ELF-1 (cell line): ENCODE measurements at regions not wholly inside any gene's neighbourhood (a gene's known extent, or its start where the extent isn't known, plus 50 kb on each side); places are given as distances from the start of the nearest gene placed in this dataset.
A peak's percentile ranks its signal among the peaks of the same experiment; 100 is the strongest.
"Not testable (repeated sequence)": the region's sequence is repeated elsewhere in the genome, so short reads cannot be mapped to it uniquely, and the experiment has no call there.

Experiments used
- DNase-seq: peaks from one replicate; pipeline ENCODE4 v3.0.0-alpha.2; 2016; ENCODE audit warnings: low read depth, low spot score

DNA sequence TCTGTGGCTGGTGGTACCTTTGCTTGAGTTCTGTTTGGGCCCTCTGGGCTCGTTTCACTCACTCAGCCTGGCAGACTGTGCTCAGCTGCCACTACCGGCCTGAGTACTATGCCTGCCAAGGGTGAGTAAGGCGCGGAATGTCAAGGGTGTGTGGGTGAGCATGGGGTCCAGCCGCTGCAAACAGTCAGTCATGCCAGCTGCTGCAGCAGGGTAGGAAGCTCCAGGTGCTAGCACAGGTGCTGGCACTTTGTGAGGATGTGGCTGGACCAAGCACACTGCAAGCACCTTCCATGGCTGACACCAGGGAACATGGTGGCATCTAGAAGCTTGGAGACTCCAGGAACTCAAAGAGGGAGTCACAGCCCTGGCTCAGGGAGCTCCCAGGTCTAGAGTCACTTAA lies 368.6 kb upstream of the ACO1 start:
- no peak for DNase-seq

DNA sequence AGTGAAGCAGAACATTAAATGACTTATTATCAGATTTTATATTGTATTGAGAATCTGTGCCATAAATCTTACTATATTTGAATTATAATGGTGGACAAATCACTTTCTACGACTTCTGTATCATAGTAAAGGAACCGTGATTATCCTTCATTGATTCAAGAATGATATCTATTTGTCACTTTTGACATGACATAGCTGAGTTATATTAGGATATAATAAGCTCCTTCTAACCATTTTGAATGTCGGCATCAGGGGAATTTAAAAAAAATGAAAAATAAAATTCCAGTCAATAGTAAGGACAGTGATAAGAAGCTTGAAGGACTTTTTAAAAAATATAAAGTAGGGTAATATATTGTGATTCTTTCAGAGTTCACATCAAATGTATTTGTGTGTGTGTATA lies 338.9 kb upstream of the ACO1 start:
- DNase-seq, result no peak

DNA sequence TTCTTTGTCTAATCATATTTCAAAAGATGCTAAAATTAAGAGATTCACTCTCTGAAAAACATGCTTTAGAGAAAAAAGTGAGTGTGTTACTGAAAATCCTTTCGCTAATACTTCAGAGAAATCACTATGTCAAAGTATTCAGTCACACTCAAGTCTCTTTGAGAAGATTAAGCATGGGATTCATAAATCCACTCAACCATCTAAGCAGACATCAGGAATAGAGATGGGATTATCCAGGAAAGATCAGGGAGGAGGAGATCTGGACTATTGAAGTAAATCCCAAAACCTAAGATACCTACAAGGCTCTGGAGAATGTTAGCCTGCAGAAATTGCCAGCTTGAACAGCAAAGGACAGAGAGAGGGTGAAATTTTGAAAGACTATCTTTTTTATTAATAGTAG lies 317.2 kb upstream of the ACO1 start:
- DNase-seq, result no peak

DNA sequence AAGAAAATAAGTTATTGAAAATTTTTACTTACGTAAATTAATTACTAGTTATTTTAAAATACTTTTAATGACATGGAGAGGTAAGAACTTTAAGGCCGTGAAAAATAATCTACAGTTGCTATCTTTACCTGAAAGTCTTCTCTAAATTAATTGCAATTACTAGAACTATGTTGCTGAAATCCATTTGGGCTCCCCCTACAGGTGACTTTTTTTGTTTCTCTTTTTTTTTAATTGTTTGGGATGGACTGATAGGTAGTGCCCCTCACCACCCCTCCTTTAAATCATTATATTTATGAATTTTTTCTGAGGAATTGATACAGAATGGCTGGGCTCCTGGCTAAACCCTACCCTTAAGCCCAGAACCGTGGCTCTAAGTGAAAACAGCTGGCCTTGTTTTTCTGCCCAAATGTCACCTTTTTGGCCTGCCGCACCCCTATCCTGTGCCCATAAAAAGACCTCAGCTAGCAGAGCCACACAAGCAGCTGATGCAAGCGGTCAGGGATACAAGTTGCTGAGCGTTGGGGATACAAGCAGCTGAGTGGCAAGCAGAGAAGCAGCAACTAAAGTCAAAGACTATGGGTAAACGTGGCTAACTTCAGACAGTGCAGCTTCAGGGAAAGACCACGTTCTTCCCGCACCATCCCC lies 315.2 kb upstream of the ACO1 start:
- DNase-seq, result no peak

DNA sequence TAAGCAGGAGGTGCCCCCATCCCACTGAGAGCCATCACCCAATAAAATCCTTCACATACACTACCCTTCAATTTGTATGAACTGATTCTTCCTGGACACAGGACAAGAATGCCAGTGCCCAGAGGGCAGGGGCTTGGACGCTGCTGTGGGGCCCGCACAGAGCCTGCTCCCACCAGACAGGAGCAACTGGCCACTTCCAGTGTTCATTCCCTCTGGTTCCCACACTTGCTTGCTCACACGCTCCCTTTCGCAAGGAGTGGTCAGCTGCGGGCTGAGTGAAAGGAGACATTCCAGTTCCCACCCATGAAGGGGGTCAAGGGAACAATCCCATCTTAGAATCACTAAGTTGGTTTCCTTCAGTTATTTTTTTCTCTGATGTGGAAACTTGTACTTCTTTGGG lies 314.5 kb upstream of the ACO1 start:
- DNase-seq, result no peak

DNA sequence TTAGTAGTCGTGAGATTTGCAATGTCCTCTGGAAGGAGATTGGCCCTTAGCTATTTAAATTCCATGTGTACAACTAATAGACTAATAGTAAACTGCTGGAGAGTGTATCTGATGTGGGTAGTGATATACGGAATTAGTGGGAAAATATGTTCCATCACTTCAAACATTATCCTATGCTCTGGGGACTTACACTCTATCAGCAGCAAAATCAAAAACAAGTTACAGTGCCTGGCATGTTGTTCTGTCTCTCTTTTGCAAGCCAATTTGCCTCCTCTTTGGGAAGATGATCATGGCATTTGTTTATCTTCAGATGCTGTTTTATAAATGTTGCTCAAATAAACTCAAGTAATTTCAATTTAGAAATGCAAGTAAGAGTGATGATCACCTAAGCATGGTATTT lies 311.9 kb upstream of the ACO1 start:
- DNase-seq, result no peak

DNA sequence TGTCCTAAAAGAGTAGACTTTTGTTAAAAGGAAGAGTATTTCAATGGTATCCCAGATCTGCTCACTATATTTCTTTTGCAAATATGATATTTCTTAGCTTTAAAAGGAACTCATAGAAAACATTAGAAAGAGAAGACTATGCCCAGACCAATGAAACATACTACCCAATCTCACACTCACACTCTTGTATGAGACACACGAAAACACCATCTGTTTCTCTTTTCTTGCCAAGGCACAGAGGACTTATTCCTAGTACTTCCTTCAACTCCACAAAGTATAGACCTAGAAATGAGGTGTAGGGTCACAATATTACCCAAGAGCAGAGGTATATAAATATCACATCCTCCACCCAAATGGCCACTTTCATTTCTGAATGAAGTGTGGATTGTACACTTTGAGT lies 292.4 kb upstream of the ACO1 start:
- DNase-seq, result no peak

DNA sequence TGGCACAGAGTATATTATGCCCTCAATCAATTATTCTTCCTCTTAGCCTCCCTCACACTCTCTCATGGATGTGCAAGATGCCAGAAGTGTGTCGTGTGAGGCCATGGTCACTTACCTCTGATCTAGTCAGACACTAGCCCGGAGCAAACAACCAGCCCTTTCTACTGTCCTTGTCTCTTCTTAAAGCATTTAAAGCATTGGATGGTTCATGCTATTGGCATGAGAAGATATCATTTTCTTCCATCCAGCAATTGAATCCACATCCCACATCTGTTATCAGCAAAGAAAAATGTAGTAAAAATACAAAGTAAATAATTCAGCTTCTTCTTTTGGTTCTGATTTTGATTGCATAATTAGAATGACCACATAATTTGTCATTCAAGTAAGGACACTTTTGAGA lies 267.2 kb upstream of the ACO1 start:
- no peak for DNase-seq

DNA sequence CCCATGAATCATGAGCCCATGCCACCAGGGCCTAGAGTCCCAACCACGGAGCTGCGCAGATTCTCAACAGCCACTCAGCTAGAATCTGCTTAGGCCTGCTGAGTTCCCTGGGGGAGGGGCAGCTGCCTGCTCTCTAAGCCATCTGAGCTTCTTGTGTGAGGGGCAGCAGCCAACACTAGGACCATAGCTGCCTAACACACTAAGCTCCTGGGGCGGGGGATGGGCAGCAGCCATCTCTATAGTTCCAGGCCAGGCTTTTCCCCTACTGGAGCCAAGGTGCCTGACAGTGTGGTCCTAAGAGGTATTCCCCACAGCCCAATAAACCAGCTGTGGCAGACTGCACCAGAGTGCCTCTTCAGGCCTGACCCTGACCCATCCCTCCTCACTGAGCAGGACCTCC lies 255.9 kb upstream of the ACO1 start:
- peak; percentile 26 for DNase-seq

DNA sequence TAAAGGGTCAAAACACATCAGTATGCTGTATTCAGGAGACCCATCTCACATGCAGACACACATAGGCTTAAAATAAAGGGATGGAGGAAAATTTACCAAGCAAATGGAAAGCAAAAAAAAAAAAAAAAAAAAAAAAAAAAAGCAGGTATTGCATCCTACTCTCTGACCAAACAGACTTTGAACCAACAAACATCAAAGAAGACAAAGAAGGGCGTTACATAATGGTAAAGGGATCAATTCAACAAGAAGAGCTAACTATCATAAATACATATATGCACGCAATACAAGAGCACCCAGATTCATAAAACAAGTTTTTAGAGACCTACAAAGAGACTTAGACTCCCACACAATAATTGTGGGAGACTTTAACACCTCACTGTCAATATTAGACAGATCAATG lies 253.7 kb upstream of the ACO1 start:
- DNase-seq, result not testable (repeated sequence)

DNA sequence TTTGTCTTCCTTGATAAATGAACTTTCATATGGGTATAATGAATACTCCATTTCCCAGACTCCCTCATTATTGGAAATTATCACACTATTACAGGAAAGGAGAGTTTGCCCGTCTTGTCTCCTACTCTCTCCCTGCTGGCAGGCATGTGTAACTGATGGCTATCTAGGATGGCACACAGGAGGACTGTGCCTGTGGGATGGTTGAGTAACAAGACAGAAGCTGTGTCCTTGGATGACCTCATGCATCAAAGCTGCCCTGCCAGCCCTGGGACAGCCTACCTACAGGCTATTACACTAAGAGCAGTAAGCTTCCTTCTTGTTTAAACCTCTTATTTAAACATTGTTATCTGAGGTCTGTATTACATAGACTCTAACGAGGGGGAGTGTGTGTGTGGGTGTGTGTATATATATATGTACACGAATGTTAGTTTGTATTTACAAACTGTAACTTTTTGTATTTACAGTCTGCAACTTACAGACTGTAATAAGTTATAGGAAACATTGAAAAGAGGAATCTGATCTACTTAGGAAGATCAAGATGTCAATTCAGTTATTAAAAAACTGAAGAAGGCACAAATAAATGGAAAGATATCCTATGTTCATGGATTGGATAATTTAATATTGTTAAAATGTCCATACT lies 247.6 kb upstream of the ACO1 start:
- peak; percentile 10 for DNase-seq

DNA sequence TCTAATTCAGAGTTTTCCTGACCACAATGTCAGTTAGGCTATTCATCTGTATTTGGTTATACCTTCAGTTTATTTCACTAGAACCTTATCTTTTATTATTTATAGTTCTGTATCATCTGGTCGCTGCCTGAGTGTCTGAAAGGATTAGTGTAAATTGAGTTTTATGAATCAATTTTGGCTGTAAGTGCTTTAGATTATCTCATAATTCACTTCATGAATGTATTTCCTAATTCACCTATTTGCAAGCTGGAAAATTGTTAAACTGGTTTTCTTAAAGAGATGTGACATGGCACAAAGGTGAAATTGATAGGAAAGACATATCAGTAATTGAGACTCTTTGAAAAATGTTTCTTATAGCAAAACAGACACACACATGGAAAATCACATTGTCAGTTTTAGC lies 242.4 kb upstream of the ACO1 start:
- no peak for DNase-seq

DNA sequence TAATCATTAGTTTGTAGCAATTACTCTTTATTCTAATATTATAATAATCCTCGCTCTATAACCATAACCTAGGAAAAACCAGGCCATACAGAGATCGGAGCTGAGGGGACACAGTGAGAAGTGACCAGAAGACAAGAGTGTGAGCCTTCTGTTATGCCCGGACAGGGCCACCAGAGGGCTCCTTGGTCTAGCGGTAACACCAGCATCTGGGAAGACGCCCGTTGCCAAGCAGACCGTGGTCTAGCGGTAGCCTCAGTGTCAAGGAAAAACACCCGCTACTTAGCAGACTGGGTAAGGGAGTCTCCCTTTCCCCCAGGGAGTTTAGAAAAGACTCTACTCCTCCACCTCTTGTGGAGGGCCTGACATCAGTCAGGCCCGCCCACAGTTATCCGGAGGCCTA lies 235.9 kb upstream of the ACO1 start:
- not testable (repeated sequence) for DNase-seq

DNA sequence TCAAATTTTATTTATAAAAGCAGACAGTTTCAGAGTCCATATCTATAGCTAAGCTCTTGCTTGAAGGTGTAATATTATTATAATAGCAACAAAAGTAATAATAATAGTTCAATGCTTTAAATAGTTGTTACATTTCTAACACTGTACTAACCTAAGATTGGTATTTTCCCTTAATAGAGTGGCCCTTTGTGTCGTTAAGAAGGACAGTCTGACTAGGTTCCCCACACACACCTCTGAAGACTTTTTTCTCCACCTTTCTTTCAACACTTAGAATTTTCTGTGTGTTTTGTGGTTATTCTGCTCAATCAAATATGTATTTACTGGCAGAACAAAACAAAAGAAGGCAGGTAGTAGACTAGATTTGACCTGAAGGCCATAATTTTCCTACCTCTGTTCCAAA lies 223.2 kb upstream of the ACO1 start:
- no peak for DNase-seq

DNA sequence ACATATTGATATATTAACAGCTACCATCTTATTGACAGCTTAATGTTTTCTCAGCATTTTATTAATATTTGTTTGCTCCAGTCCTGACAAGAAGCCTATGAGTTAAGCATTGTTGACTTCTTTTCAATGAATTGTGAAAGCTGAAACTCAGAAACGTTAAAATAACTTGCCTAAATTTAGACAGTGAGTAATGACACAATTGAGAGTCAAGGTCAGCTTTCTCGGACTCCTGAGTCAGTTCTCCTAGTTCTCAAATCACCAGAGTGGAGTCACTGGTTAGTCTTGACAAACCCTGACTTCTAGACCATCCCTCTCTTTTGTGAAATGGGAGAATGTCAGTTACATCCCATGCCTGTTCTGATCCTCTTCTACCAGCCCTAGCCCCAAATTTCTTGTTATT lies 222.7 kb upstream of the ACO1 start:
- no peak for DNase-seq

DNA sequence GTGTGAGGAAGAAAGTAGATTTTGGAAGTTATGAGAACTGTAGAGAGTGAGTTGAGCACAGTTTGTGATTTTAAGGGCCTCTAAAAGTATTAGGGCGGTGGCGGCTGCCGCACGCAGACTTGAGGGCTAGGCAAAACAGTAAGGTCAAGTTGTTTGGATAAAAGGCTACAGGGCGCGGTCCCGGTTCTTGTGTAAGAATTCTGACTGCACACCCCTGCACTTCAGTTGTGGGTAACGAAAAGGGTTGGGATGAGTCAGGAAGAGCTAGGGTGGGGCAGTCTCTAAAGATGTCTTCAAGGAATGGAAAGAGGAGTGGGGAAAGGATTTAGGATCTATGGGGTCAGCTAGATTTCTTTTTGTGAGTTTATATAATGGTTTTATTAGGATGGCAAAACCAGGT lies 218.1 kb upstream of the ACO1 start:
- not testable (repeated sequence) for DNase-seq

DNA sequence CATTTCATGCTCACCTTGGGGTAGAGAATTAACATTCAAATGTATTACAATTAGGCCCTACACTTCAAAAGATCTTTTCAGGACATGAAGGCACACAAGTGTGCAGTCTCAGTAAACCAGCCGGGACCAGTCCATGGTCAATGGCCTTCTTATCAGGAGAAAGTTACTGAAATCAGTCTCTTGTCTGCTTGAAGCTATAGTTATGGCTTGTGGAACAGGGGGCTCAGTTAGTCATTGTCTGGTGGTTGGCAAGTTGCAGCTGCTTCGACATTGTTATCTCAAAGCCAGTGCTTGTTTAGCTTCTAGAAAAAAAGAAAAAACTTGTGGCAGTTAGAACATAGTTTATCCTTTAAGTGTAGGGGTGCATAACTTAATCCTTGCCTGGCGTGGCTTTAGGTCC lies 213.1 kb upstream of the ACO1 start:
- DNase-seq, result no peak

DNA sequence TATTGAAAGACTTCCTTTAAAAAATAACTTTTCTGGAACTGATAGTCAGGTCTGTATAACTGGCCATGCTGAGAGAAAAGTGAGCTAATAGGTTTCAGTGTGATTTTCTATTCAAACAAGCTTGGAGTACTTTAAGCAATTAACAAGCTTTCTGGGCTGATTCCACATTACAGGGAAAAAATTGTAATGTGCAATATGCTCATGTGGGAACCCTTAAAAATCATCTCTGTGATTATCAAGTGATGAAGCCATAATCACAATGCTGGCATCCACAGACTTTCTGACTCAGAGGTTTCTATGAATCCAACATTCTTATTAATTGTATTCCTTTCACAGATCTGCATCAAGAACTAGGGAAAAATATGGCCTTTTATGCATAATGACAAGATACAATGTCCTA lies 212.2 kb upstream of the ACO1 start:
- DNase-seq, result no peak

DNA sequence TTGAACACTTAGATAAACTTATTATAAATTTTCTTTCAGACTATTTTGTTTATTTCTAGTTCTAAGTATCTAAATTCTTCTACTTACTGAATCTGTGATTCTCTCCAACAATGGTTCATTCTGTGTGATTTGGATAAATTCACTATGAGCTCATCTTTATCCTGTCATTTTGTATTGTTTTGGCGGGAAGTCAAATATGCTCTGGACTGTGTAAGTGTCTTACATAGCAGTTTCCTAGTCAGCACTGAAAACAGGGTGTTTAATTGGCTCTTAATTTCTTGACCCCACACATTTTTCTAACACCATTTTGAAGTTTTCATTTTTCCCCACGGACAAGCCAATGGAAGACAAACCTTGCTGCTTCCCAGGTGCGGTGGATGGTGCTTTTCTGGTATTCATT lies 207.0 kb upstream of the ACO1 start:
- no peak for DNase-seq

DNA sequence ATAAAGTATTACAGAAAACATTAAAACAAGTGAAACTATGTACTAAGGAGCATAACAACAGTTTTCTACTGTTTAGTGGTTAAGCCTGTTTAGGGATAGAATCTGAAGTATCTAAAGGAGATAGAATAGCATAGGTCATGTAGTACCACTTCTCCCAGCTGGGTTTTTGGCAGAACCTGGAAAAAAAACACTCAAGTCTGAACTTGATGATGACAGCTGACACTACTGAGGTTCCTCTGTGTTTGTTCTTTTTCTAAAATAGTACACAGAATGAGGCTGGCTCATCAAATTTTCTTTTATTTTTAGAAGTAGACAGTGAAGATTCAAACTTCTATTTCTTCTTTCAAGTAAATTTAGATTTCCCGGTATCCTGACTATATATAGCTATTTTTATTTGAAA lies 203.8 kb upstream of the ACO1 start:
- DNase-seq, result no peak

DNA sequence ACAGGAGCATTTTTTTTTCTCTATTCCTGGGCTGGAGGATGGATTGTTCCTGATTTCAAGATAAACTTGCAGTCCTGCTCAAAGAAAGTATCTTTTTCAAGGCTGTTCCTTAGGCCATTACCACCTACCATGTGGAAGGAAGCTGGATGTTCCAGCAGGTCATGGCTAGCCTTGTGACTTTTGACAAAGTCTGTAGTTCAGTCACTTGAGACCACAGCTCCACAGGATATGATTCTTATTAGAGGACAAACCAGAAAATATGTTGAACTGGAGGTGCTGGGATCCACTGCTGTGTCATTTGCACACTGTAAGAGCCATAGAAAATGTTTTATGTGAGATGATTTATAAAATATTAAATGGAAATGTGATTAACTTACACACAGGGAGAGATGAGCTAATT lies 184.2 kb upstream of the ACO1 start:
- DNase-seq, result no peak

DNA sequence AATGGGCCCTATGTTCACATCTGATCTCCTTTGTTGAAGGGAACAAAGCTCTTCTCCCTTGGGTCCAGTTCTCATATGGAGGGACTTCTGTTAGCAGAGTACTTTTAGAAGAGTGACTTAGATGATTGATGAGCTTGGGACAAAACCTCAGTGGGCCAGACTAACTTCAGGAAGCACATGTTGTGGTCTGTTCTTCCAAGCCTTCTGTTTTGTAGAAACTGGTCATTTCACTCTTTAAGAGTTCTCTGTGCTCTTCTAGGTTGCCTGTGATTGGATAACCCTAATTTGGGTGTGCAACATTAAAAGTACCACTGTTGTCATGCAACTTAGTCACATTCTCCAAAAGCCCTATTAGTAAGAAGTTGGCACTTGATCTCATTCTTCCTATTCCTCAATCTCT lies 183.5 kb upstream of the ACO1 start:
- DNase-seq, result no peak

DNA sequence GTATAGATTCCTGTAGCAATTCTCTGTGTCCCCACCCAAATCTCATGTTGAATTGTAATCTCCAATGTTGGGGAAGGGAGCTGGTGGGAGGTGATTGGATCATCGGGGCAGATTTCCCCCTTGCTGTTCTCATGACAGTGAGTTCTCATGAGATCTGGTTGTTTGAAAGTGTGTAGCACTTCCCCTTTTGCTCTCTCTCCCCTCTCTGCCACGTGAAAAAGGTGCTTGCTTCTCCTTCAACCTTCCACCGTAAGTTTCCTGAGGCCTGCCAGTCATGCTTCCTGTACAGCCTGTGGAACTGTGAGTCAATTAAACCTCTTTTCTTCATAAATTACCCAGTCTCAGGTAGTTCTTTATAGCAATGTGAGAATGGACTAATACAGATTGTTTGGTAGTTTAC lies 175.3 kb upstream of the ACO1 start:
- DNase-seq, result not testable (repeated sequence)
